M059J (cell line): ENCODE measurements at regions not wholly inside any gene's neighbourhood (a gene's known extent, or its start where the extent isn't known, plus 50 kb on each side); places are given as distances from the start of the nearest gene placed in this dataset.
A peak's percentile ranks its signal among the peaks of the same experiment; 100 is the strongest.

Experiments
- DNase-seq: peaks from one replicate; pipeline ENCODE4 v3.0.0-alpha.2; 2012; ENCODE audit warnings: low read depth

GRCh38 chr2:145757503-145758246 is 1237.8 kb upstream of the ZEB2 start:
- DNase-seq, result no peak

DNA sequence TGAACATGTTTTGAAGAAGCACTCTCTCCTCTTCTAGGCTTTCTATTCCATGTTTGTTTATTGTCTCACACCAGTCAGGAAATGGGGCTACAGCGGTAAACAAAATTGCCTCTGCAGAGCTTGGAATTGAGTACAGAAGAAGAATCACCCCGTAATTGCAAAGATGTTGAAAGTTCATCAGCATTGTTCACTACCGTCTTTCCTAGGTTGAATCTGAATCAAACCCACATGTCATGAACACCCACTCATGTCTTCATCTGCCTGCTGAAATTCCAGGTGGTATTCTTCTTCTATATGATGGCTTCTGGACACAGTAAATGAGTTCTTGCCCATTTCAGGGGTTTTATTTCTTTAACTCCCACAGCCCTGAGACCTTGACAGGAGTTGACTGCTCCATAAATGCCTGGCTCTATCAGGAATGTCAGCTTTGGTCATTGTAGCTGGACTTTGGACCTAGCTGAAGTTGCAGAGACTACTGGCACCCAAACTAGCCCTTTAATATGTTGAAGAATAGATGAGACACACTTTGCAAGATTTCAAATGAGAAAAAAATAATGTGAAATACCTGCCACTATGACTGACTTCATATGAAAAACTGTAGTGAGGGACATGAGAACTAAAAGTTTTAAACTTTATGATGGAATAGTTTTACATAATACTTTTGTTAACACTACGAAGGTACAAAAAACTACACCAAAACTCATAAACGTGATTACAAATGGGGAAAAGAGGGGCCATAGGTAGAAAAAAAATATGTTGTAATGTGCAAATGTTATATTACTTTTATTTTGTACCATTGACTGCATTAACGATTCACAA is 1235.3 kb upstream of the ZEB2 start:
- DNase-seq, result no peak

DNA sequence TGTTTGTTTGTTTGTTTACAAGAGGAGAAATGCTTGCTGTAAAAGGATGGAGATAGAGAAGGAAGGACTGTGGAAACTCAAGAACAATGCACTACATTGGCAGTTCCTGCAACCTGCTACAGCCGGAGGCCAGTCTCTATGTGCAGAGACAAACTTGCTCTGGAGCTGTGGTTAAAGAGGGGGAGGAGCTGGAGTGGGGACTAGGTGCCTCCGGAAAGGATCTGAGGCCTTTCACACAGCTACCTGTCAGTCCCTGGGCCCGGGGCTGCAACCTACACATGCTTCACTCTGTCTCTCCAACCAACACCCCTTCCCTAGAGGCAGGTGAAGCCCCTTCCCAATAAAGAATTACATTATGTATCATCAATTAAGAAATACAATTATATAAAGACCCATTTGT is 1234.0 kb upstream of the ZEB2 start:
- no peak for DNase-seq

- no peak for DNase-seq
Measured at GRCh38 chr2:145753041-145753608, 1233.2 kb upstream of the ZEB2 start.

GRCh38 chr2:145752091-145752806 is 1232.3 kb upstream of the ZEB2 start:
- DNase-seq, result peak; percentile 74

- DNase-seq, result peak; percentile 77
Measured at GRCh38 chr2:145751629-145752028, 1231.7 kb upstream of the ZEB2 start.

GRCh38 chr2:145751155-145751554 is 1231.2 kb upstream of the ZEB2 start:
- no peak for DNase-seq

- DNase-seq, result no peak
Measured at GRCh38 chr2:145750612-145751011, 1230.7 kb upstream of the ZEB2 start.

GRCh38 chr2:145750144-145750543 is 1230.2 kb upstream of the ZEB2 start:
- DNase-seq, result no peak

GRCh38 chr2:145749556-145749955 is 1229.6 kb upstream of the ZEB2 start:
- DNase-seq, result no peak

GRCh38 chr2:145748927-145749326 is 1229.0 kb upstream of the ZEB2 start:
- DNase-seq, result no peak

- no peak for DNase-seq
Measured at GRCh38 chr2:145747715-145748114, 1227.8 kb upstream of the ZEB2 start.

GRCh38 chr2:145745387-145745721 is 1225.4 kb upstream of the ZEB2 start:
- DNase-seq, result peak; percentile 33

GRCh38 chr2:145744541-145745386 is 1224.8 kb upstream of the ZEB2 start:
- peak; percentile 92 for DNase-seq

DNA sequence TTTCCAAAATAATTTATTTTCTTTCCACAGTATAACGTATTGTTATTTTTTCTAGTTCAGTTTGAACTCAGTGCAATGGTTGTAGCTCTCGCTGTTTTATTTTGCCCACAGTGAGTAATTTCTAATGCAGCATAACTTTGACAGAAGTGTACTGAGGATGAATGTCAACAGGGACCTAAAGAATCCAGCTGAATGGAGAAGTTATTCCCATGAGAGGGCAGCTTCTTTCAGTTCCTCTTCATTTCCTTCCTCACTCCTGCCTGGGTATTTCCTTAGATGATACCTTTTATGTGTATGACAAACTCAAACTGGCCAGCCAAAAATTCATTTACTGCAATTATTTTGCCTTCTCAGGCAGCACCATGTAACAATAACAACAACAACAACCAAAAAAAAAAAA is 1223.1 kb upstream of the ZEB2 start:
- DNase-seq, result no peak

- DNase-seq, result no peak
Measured at GRCh38 chr2:145741636-145742035, 1221.7 kb upstream of the ZEB2 start.

- DNase-seq, result no peak
Measured at GRCh38 chr2:145741181-145741580, 1221.3 kb upstream of the ZEB2 start.

DNA sequence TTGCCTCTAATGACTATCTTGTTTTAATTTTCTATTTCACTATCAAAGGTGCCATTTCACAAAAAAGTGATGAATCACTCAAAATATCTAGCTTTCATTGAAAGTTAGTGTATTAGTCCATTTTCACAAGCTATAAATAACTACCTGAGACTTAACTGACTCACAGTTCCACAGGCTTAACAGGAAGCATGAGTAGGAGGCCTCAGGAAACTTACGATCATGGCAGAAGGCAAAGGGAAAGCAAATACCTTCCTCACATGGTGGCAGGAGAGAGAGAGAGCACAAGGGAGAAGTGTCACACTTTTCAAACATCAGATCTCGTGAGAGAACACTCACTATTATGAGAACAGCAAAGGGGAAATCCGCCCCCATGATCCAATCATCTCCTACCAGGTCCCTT is 1220.4 kb upstream of the ZEB2 start:
- DNase-seq, result peak; percentile 78

DNA sequence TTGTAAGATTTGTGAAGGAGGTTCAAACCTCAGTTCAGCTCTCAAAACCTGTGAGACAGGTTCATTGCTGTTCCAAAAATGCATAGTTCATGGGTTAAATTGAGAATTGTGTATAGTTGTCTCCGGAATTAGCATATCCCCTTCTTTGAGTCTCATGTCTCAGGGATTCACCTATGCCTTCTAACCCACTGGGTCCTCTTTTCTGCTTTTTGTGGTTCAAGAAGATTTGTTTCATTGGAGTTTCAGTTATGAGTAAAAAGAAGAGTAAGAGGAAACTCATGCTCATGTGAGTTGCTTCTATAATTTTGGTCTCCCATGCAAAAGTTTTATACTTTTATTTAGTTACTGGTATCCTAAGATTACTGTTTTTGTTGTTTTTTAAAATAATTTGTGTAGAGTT is 1219.8 kb upstream of the ZEB2 start:
- no peak for DNase-seq

- peak; percentile 31 for DNase-seq
Measured at GRCh38 chr2:145736871-145737270, 1217.0 kb upstream of the ZEB2 start.

- DNase-seq, result no peak
Measured at GRCh38 chr2:145731467-145731866, 1211.5 kb upstream of the ZEB2 start.
